WTC11 (cell line): ENCODE measurements at regions not wholly inside any gene's neighbourhood (a gene's known extent, or its start where the extent isn't known, plus 50 kb on each side); places are given as distances from the start of the nearest gene placed in this dataset.

ENCODE experiments used
- ATAC-seq: fragments of 200-7000 bp; cut with Tn5 transposase; 2 replicates; pipeline ENCODE4 v1.10.0; 2021; ENCODE audit warnings: mild to moderate bottlenecking, moderate library complexity
- CTCF ChIA-PET: fragments of 300-600 bp; sonication (Branson Sonifier 250); formaldehyde crosslinking; loops from one replicate; lab custom pipeline; 2021; ENCODE audit warnings: antibody characterized with exemption; lab: Charles Lee
- POLR2A ChIA-PET: fragments of 350-600 bp; sonication (Branson Sonifier 250); formaldehyde crosslinking; loops from one replicate; lab custom pipeline; 2021; ENCODE audit warnings: antibody characterized with exemption; lab: Charles Lee
- DNase-seq: peaks from one replicate; pipeline ENCODE4 v3.0.0; 2021; ENCODE audit warnings: low spot score
- H3K27ac Mint-ChIP-seq: 2 replicates; pipeline ENCODE4 v1.8.0; 2021; ENCODE audit warnings: mixed read lengths
- H3K27me3 Mint-ChIP-seq: 2 replicates; pipeline ENCODE4 v1.8.0; 2021; ENCODE audit warnings: low read depth, mild to moderate bottlenecking, moderate library complexity, mixed read lengths
- H3K36me3 Mint-ChIP-seq: 2 replicates; pipeline ENCODE4 v1.8.0; 2021; ENCODE audit warnings: mixed read lengths
- H3K4me1 Mint-ChIP-seq: 2 replicates; pipeline ENCODE4 v1.8.0; 2022; ENCODE audit warnings: mixed read lengths
- H3K4me3 Mint-ChIP-seq: 2 replicates; pipeline ENCODE4 v1.8.0; 2021; ENCODE audit warnings: mild to moderate bottlenecking, moderate library complexity, mixed read lengths
- H3K9me3 Mint-ChIP-seq: 2 replicates; pipeline ENCODE4 v1.8.0; 2021; ENCODE audit warnings: mixed read lengths
- ATF1 ChIP-seq: sonication (generic); formaldehyde crosslinking; IDR thresholded peaks from 2 replicates; pipeline ENCODE4 v1.8.1; 2023; ENCODE audit warnings: mild to moderate bottlenecking, moderate library complexity, missing genetic modification reagents
- ATF2 ChIP-seq: sonication (generic); formaldehyde crosslinking; IDR thresholded peaks from 2 replicates; pipeline ENCODE4 v1.8.1; 2022; ENCODE audit warnings: low read depth, missing genetic modification reagents, borderline replicate concordance
- CDX4 ChIP-seq: fragments of 250-450 bp; sonication (Bioruptor Pico); IDR thresholded peaks from 2 replicates; pipeline ENCODE4 v1.9.0; 2021; ENCODE audit warnings: moderate library complexity, mild to moderate bottlenecking, inconsistent platforms, borderline replicate concordance
- EMX1 ChIP-seq: fragments of 250-450 bp; sonication (Bioruptor Pico); IDR thresholded peaks from 2 replicates; pipeline ENCODE4 v1.8.0; 2021; ENCODE audit warnings: mild to moderate bottlenecking
- FOXK1 ChIP-seq: sonication (generic); formaldehyde crosslinking; IDR thresholded peaks from 2 replicates; pipeline ENCODE4 v1.8.0; 2022; ENCODE audit warnings: mild to moderate bottlenecking, moderate library complexity, missing genetic modification reagents
- FOXP1 ChIP-seq: sonication (generic); formaldehyde crosslinking; IDR thresholded peaks from 2 replicates; pipeline ENCODE4 v1.8.0; 2022; ENCODE audit warnings: missing genetic modification reagents, mild to moderate bottlenecking, moderate library complexity, borderline replicate concordance
- GABPB1 ChIP-seq: sonication (generic); formaldehyde crosslinking; IDR thresholded peaks from 2 replicates; pipeline ENCODE4 v1.8.1; 2023; ENCODE audit warnings: mild to moderate bottlenecking, missing genetic modification reagents
- GTF2I ChIP-seq: fragments of 250-450 bp; sonication (Bioruptor Pico); conservative IDR thresholded peaks from 2 replicates; pipeline ENCODE4 v1.4.0; 2021; ENCODE audit warnings: mild to moderate bottlenecking
- HMGA2 ChIP-seq: fragments of 250-450 bp; sonication (Bioruptor Pico); IDR thresholded peaks from 2 replicates; pipeline ENCODE4 v1.4.0; 2021; ENCODE audit warnings: mild to moderate bottlenecking, moderate library complexity
- IRF2 ChIP-seq: sonication (generic); formaldehyde crosslinking; IDR thresholded peaks from 2 replicates; pipeline ENCODE4 v1.8.0; 2022; ENCODE audit warnings: low read depth, missing genetic modification reagents, borderline replicate concordance
- MLX ChIP-seq: sonication (generic); formaldehyde crosslinking; IDR thresholded peaks from 2 replicates; pipeline ENCODE4 v1.8.1; 2023; ENCODE audit warnings: mild to moderate bottlenecking, missing genetic modification reagents, moderate library complexity
- NFATC4 ChIP-seq: fragments of 250-450 bp; sonication (Bioruptor Pico); IDR thresholded peaks from 2 replicates; pipeline ENCODE4 v1.9.0; 2021; ENCODE audit warnings: mild to moderate bottlenecking
- PRDM15 ChIP-seq: sonication (generic); formaldehyde crosslinking; IDR thresholded peaks from 2 replicates; pipeline ENCODE4 v1.8.0; 2022; ENCODE audit warnings: missing genetic modification reagents
- PREB ChIP-seq: sonication (generic); formaldehyde crosslinking; IDR thresholded peaks from 2 replicates; pipeline ENCODE4 v1.8.1; 2022; ENCODE audit warnings: mild to moderate bottlenecking, missing genetic modification reagents, moderate library complexity, borderline replicate concordance
- SMAD3 ChIP-seq: sonication (generic); formaldehyde crosslinking; IDR thresholded peaks from 2 replicates; pipeline ENCODE4 v1.8.0; 2022; ENCODE audit warnings: missing genetic modification reagents, mild to moderate bottlenecking, borderline replicate concordance
- STAT6 ChIP-seq: sonication (generic); formaldehyde crosslinking; conservative IDR thresholded peaks from 2 replicates; pipeline ENCODE4 v1.8.1; 2023; ENCODE audit warnings: mild to moderate bottlenecking, low read depth, missing genetic modification reagents, moderate library complexity
- TEAD1 ChIP-seq: sonication (generic); formaldehyde crosslinking; IDR thresholded peaks from 2 replicates; pipeline ENCODE4 v1.8.0; 2022; ENCODE audit warnings: mild to moderate bottlenecking, missing genetic modification reagents
- ZNF219 ChIP-seq: sonication (generic); formaldehyde crosslinking; IDR thresholded peaks from 2 replicates; pipeline ENCODE4 v1.8.0; 2023; ENCODE audit warnings: missing genetic modification reagents, mild to moderate bottlenecking, borderline replicate concordance
- ZNF263 ChIP-seq: sonication (generic); formaldehyde crosslinking; IDR thresholded peaks from 2 replicates; pipeline ENCODE4 v1.8.1; 2022; ENCODE audit warnings: low read depth, mild to moderate bottlenecking, moderate library complexity, missing genetic modification reagents
- ZNF396 ChIP-seq: fragments of 250-450 bp; sonication (Bioruptor Pico); IDR thresholded peaks from 2 replicates; pipeline ENCODE4 v1.8.0; 2021; ENCODE audit warnings: mild to moderate bottlenecking, moderate library complexity, borderline replicate concordance
- ZNF423 ChIP-seq: fragments of 250-450 bp; sonication (Bioruptor Pico); IDR thresholded peaks from 2 replicates; pipeline ENCODE4 v2.1.2; 2022; ENCODE audit warnings: mild to moderate bottlenecking, moderate library complexity

GRCh38 chr16:73703891-73704290, 592.7 kb upstream of the PSMD7 start (continued):
- TF ChIP-seq IRF2: no peak

GRCh38 chr16:73697336-73697735, 599.3 kb upstream of the PSMD7 start:
- DNase-seq: no peak
- TF ChIP-seq GTF2I (CRISPR knock-in tag) (no peak), ZNF263 (no peak), FOXP1 (CRISPR knock-in tag) (no peak), ATF2 (CRISPR knock-in tag) (no peak), ZNF423 (no peak), ATF1 (no peak), NFATC4 (CRISPR knock-in tag) (no peak), PREB (CRISPR knock-in tag) (no peak), STAT6 (no peak), PRDM15 (no peak), SMAD3 (CRISPR knock-in tag) (no peak), GABPB1 (CRISPR knock-in tag) (no peak), EMX1 (CRISPR knock-in tag) (no peak)
- TF ChIP-seq, all 79 proteins: peak for 0
- no peaks in the 10 kb centered on the region for H3K27me3 Mint-ChIP-seq
- ChIA-PET POLR2A (no interaction called here), CTCF (no interaction called here)
- peak; percentile 51; the same call in 1 of the 2 replicates for ATAC-seq
- H3K27ac Mint-ChIP-seq: 0 out of 2 replicates have a peak overlapping the region, but pooled peaks have one; percentile 38
- H3K36me3 Mint-ChIP-seq: peaks cover 5% of the 10 kb centered on the region
- H3K9me3 Mint-ChIP-seq: peaks cover 12% of the 10 kb centered on the region
- H3K4me1 Mint-ChIP-seq: peaks cover 36% of the 10 kb centered on the region
- 0 out of 2 replicates have a peak overlapping the region, but pooled peaks have one; percentile 14 for H3K4me3 Mint-ChIP-seq

- Mint-ChIP-seq H3K36me3 (peaks cover 14% of the 10 kb centered on the region), H3K27me3 (no peaks in the 10 kb centered on the region; the same call in 1 of the 2 replicates), H3K9me3 (peaks cover 24% of the 10 kb centered on the region), H3K4me1 (peaks cover 38% of the 10 kb centered on the region), H3K4me3 (no peak overlapping the region), H3K27ac (no peak overlapping the region)
- ATAC-seq: no peak
- POLR2A ChIA-PET: no interaction called here
- TF ChIP-seq MLX (no peak), CDX4 (CRISPR knock-in tag) (no peak), FOXK1 (CRISPR knock-in tag) (no peak), ZNF219 (CRISPR knock-in tag) (no peak), TEAD1 (CRISPR knock-in tag) (no peak), ZNF396 (CRISPR knock-in tag) (no peak), HMGA2 (CRISPR knock-in tag) (no peak)
- no peak for DNase-seq
- CTCF ChIA-PET: interaction anchor here (1.4 kb wide), 1 partner anchor 21 kb away, joined by 4 read pairs; no protein-coding TSS in a partner anchor
These were observed 603.8 kb upstream of the PSMD7 start for GRCh38 chr16:73692861-73693260.
